HEK293 (cell line): ENCODE measurements at regions not wholly inside any gene's neighbourhood (a gene's known extent, or its start where the extent isn't known, plus 50 kb on each side); places are given as distances from the start of the nearest gene placed in this dataset.

Experiments
- ATF2 ChIP-seq: fragments of 450-650 bp; formaldehyde crosslinking; IDR thresholded peaks from 2 replicates; pipeline ENCODE4 v1.5.1; 2016; ENCODE audit warnings: missing biosample characterization, missing genetic modification characterization, low read depth
- CTCF ChIP-seq: fragments of 450-650 bp; formaldehyde crosslinking; IDR thresholded peaks from 2 replicates; pipeline ENCODE4 v1.5.1; 2016; ENCODE audit warnings: missing biosample characterization, missing genetic modification characterization
- PRDM10 ChIP-seq: fragments of 450-650 bp; formaldehyde crosslinking; IDR thresholded peaks from 2 replicates; pipeline ENCODE4 v1.5.1; 2016; ENCODE audit warnings: missing biosample characterization, missing genetic modification characterization
- REST ChIP-seq: fragments of 450-650 bp; formaldehyde crosslinking; IDR thresholded peaks from 2 replicates; pipeline ENCODE4 v1.5.1; 2016; ENCODE audit warnings: missing biosample characterization, missing genetic modification characterization
- SP2 ChIP-seq: fragments of 450-650 bp; formaldehyde crosslinking; IDR thresholded peaks from 2 replicates; pipeline ENCODE4 v1.5.1; 2016; ENCODE audit warnings: missing biosample characterization, missing genetic modification characterization
- TCF7L2 ChIP-seq: IDR thresholded peaks from 2 replicates; pipeline ENCODE4 v1.6.1; 2011; ENCODE audit warnings: low read depth, mild to moderate bottlenecking, inconsistent platforms, low read length, moderate library complexity, borderline replicate concordance
- ZNF121 ChIP-seq: fragments of 450-650 bp; formaldehyde crosslinking; IDR thresholded peaks from 2 replicates; pipeline ENCODE4 v1.5.1; 2016; ENCODE audit warnings: missing biosample characterization, missing genetic modification characterization
- ZNF175 ChIP-seq: fragments of 450-650 bp; formaldehyde crosslinking; IDR thresholded peaks from 2 replicates; pipeline ENCODE4 v1.5.1; 2016; ENCODE audit warnings: missing biosample characterization, missing genetic modification characterization
- ZNF324 ChIP-seq: fragments of 450-650 bp; formaldehyde crosslinking; IDR thresholded peaks from 2 replicates; pipeline ENCODE4 v1.5.1; 2016; ENCODE audit warnings: missing biosample characterization, missing genetic modification characterization
- ZNF362 ChIP-seq: fragments of 450-650 bp; formaldehyde crosslinking; IDR thresholded peaks from 2 replicates; pipeline ENCODE4 v1.5.1; 2016; ENCODE audit warnings: missing biosample characterization, missing genetic modification characterization
- ZNF585B ChIP-seq: fragments of 450-650 bp; formaldehyde crosslinking; IDR thresholded peaks from 2 replicates; pipeline ENCODE4 v1.5.1; 2016; ENCODE audit warnings: missing biosample characterization, missing genetic modification characterization
- ZNF843 ChIP-seq: fragments of 450-650 bp; formaldehyde crosslinking; IDR thresholded peaks from 2 replicates; pipeline ENCODE4 v1.5.1; 2016; ENCODE audit warnings: missing biosample characterization, missing genetic modification characterization
- ZSCAN18 ChIP-seq: fragments of 450-650 bp; formaldehyde crosslinking; IDR thresholded peaks from 2 replicates; pipeline ENCODE4 v1.5.1; 2016; ENCODE audit warnings: missing biosample characterization, missing genetic modification characterization

GRCh38 chr11:24132471-24132870, 364.4 kb upstream of the LUZP2 start:
- no peak for TF ChIP-seq CTCF
- TF ChIP-seq ATF2 (tag by site-specific recombination), result no peak
- TF ChIP-seq REST (tag by site-specific recombination), result no peak
- no peak for TF ChIP-seq TCF7L2
- TF ChIP-seq ZNF362 (tag by site-specific recombination), result no peak
- no peak for TF ChIP-seq ZSCAN18
- no peak for TF ChIP-seq ZNF175 (tag by site-specific recombination)
- TF ChIP-seq ZNF324 (tag by site-specific recombination), result no peak
- no peak for TF ChIP-seq PRDM10 (tag by site-specific recombination)
- TF ChIP-seq SP2, result no peak
- no peak for TF ChIP-seq ZNF585B
- no peak for TF ChIP-seq ZNF121
- TF ChIP-seq ZNF843, result no peak
